Thoracic aorta (tissue), 2 donors: ENCODE measurements at regions not wholly inside any gene's neighbourhood (a gene's known extent, or its start where the extent isn't known, plus 50 kb on each side); places are given as distances from the start of the nearest gene placed in this dataset.

Experiments
- ATAC-seq: fragments of 150-250 bp; one replicate; pipeline ENCODE4 v1.8.0; 2017; ENCODE audit warnings: low read depth; ENCODE audit not compliant: insufficient number of reproducible peaks, low FRiP score
- DNase-seq: peaks from one replicate; pipeline ENCODE4 v3.0.0-alpha.2; 2020; ENCODE audit warnings: low spot score
- H3K27ac ChIP-seq, 2 donors: fragments of 200-600 bp; sonication (generic); 1 replicate in 1 of 2; 2 replicates in 1 of 2; pipeline ENCODE4 v1.5.1; 2016; ENCODE audit warnings: mild to moderate bottlenecking in 2 of 2, moderate library complexity in 2 of 2
- H3K27me3 ChIP-seq: fragments of 200-600 bp; sonication (generic); replicated peaks from 2 replicates; pipeline ENCODE4 v1.6.0; 2016; ENCODE audit warnings: mild to moderate bottlenecking; ENCODE audit not compliant: insufficient read depth
- H3K36me3 ChIP-seq: fragments of 200-600 bp; sonication (generic); one replicate; pipeline ENCODE4 v1.5.1; 2016
- H3K4me1 ChIP-seq, 2 donors: fragments of 200-600 bp; sonication (generic); 1 replicate in 1 of 2; 2 replicates in 1 of 2; pipeline versions ENCODE4 v1.5.1 to v1.6.0; 2016; ENCODE audit warnings: low read depth in 2 of 2, mild to moderate bottlenecking in 1 of 2; ENCODE audit not compliant: control insufficient read depth in 1 of 2
- H3K4me3 ChIP-seq: fragments of 200-600 bp; sonication (generic); 2 replicates; pipeline ENCODE4 v1.5.1; 2016; ENCODE audit warnings: mild to moderate bottlenecking
- H3K9me3 ChIP-seq: fragments of 200-600 bp; sonication (generic); 2 replicates; pipeline ENCODE4 v1.5.1; 2016
- CTCF ChIP-seq: fragments of 200-600 bp; sonication (generic); IDR thresholded peaks from one replicate; pipeline ENCODE4 v1.5.1; 2019; ENCODE audit warnings: antibody characterized with exemption

GRCh38 chr3:43959498-43960447 lies 269.0 kb downstream of the ABHD5 start:
- H3K27me3 ChIP-seq: no peaks in the 10 kb centered on the region
- no peaks in the 10 kb centered on the region for H3K4me1 ChIP-seq
- H3K27ac ChIP-seq: no peak overlapping the region
- DNase-seq (no peak), ATAC-seq (no peak)
- TF ChIP-seq CTCF: no peak
- H3K4me3 ChIP-seq: no peak overlapping the region
- no peaks in the 10 kb centered on the region for H3K9me3 ChIP-seq
- H3K36me3 ChIP-seq: no peaks in the 10 kb centered on the region

GRCh38 chr3:43960448-43960840 lies 269.7 kb downstream of the ABHD5 start:
- Histone ChIP-seq H3K27ac (no peak overlapping the region), H3K9me3 (no peaks in the 10 kb centered on the region), H3K36me3 (no peaks in the 10 kb centered on the region), H3K4me1 (no peaks in the 10 kb centered on the region), H3K27me3 (no peaks in the 10 kb centered on the region), H3K4me3 (no peak overlapping the region)
- no peak for DNase-seq
- ATAC-seq: no peak
- TF ChIP-seq CTCF: no peak

- Histone ChIP-seq H3K36me3 (no peaks in the 10 kb centered on the region), H3K27ac (no peak overlapping the region), H3K4me1 (no peaks in the 10 kb centered on the region), H3K27me3 (no peaks in the 10 kb centered on the region), H3K9me3 (no peaks in the 10 kb centered on the region), H3K4me3 (no peak overlapping the region)
- ATAC-seq (no peak), DNase-seq (no peak)
- no peak for TF ChIP-seq CTCF
Observed at GRCh38 chr3:43962043-43962442, 271.3 kb downstream of the ABHD5 start.

GRCh38 chr3:43963208-43963607 lies 272.5 kb downstream of the ABHD5 start:
- DNase-seq: no peak
- Histone ChIP-seq H3K36me3 (no peaks in the 10 kb centered on the region), H3K27me3 (no peaks in the 10 kb centered on the region), H3K4me3 (no peak overlapping the region), H3K4me1 (no peaks in the 10 kb centered on the region), H3K9me3 (no peaks in the 10 kb centered on the region), H3K27ac (no peak overlapping the region)
- ATAC-seq: no peak
- TF ChIP-seq CTCF: no peak

- Histone ChIP-seq H3K36me3 (no peaks in the 10 kb centered on the region), H3K4me3 (no peak overlapping the region), H3K4me1 (no peaks in the 10 kb centered on the region), H3K27me3 (no peaks in the 10 kb centered on the region), H3K9me3 (no peaks in the 10 kb centered on the region), H3K27ac (no peak overlapping the region)
- TF ChIP-seq CTCF: no peak
- DNase-seq: no peak
- ATAC-seq: no peak
Observed at GRCh38 chr3:43964640-43965039, 273.9 kb downstream of the ABHD5 start.
